ENCODE measurements at regions not wholly inside any gene's neighbourhood (a gene's known extent, or its start where the extent isn't known, plus 50 kb on each side); places are given as distances from the start of the nearest gene placed in this dataset.

- no peaks in the 10 kb centered on the region for H3K9me2 ChIP-seq (ENCODE audit: insufficient read depth, low read length)
- H3K4me2 ChIP-seq (ENCODE audit: low read length), result peak overlapping the region; percentile 47; the same call in 1 of the 2 replicates
- H2AFZ ChIP-seq (ENCODE audit: low read length), result peak overlapping the region; percentile 71
- ChIA-PET CTCF (ENCODE audit: unreplicated experiment) (no interaction called here), POLR2A (no interaction called here)
- H3K9me3 ChIP-seq (ENCODE audit: low read length), result peaks cover 9% of the 10 kb centered on the region
- no peak for TF ChIP-seq CTCF (conservative IDR thresholded peaks at IDR 0.05; ENCODE audit: low read length)
- TF ChIP-seq EZH2phosphoT487 (IDR thresholded peaks at IDR 0.05; ENCODE audit: borderline replicate concordance, low read depth, low read length), result no peak
- no peaks in the 10 kb centered on the region for H3K79me2 ChIP-seq (ENCODE audit: insufficient read depth, low read depth, low read length)
- peak; percentile 18 for DNase-seq (ENCODE audit: low spot score)
- no peaks in the 10 kb centered on the region for H4K20me1 ChIP-seq (ENCODE audit: insufficient read depth, low read length)
- peaks cover 6% of the 10 kb centered on the region for H3K4me1 ChIP-seq (ENCODE audit: insufficient read depth, low read length, poor library complexity, severe bottlenecking)
- H3K27ac ChIP-seq (ENCODE audit: low read depth, low read length, poor library complexity, severe bottlenecking), result no peak overlapping the region
- H3K36me3 ChIP-seq (ENCODE audit: insufficient read depth, low read length), result no peaks in the 10 kb centered on the region
- no peak overlapping the region for H3K4me3 ChIP-seq (ENCODE audit: low read depth, low read length, poor library complexity, severe bottlenecking)
- intact Hi-C loops (cut with micrococcal nuclease; ENCODE audit: unreplicated experiment), result no loop called here
- BruUV-seq (replicated peaks), result no TSS peak
Observed at GRCh38 chr3:194255252-194256039, 95.7 kb downstream of the CPN2 start.

GRCh38 chr3:194256040-194256945 lies 94.8 kb downstream of the CPN2 start:
- no peaks in the 10 kb centered on the region for H3K9me2 ChIP-seq (ENCODE audit: insufficient read depth, low read length)
- DNase-seq (ENCODE audit: low spot score), result no peak
- no peaks in the 10 kb centered on the region for H4K20me1 ChIP-seq (ENCODE audit: insufficient read depth, low read length)
- H3K36me3 ChIP-seq (ENCODE audit: insufficient read depth, low read length), result no peaks in the 10 kb centered on the region
- peaks cover 9% of the 10 kb centered on the region for H3K9me3 ChIP-seq (ENCODE audit: low read length)
- H3K4me2 ChIP-seq (ENCODE audit: low read length), result no peak overlapping the region
- peak overlapping the region; percentile 71; the same call in 1 of the 2 replicates for H2AFZ ChIP-seq (ENCODE audit: low read length)
- intact Hi-C loops (cut with micrococcal nuclease; ENCODE audit: unreplicated experiment), result no loop called here
- H3K79me2 ChIP-seq (ENCODE audit: insufficient read depth, low read depth, low read length), result no peaks in the 10 kb centered on the region
- H3K4me1 ChIP-seq (ENCODE audit: insufficient read depth, low read length, poor library complexity, severe bottlenecking), result peaks cover 6% of the 10 kb centered on the region
- BruUV-seq (replicated peaks), result no TSS peak
- POLR2A ChIA-PET, result no interaction called here
- H3K27ac ChIP-seq (ENCODE audit: low read depth, low read length, poor library complexity, severe bottlenecking), result no peak overlapping the region
- H3K4me3 ChIP-seq (ENCODE audit: low read depth, low read length, poor library complexity, severe bottlenecking), result no peak overlapping the region
- CTCF ChIA-PET (ENCODE audit: unreplicated experiment), result no interaction called here
- no peak for TF ChIP-seq EZH2phosphoT487 (IDR thresholded peaks at IDR 0.05; ENCODE audit: borderline replicate concordance, low read depth, low read length)
- TF ChIP-seq CTCF (conservative IDR thresholded peaks at IDR 0.05; ENCODE audit: low read length), result no peak
